NCI-H2029 treated with DMSO at 0.1 percent for 48 hours (cell line): ENCODE measurements at regions not wholly inside any gene's neighbourhood (a gene's known extent, or its start where the extent isn't known, plus 50 kb on each side); places are given as distances from the start of the nearest gene placed in this dataset.

Source experiments
- DNase-seq: peaks from one replicate; lab custom pipeline; 2025; lab: John Stamatoyannopoulos, UW

DNA sequence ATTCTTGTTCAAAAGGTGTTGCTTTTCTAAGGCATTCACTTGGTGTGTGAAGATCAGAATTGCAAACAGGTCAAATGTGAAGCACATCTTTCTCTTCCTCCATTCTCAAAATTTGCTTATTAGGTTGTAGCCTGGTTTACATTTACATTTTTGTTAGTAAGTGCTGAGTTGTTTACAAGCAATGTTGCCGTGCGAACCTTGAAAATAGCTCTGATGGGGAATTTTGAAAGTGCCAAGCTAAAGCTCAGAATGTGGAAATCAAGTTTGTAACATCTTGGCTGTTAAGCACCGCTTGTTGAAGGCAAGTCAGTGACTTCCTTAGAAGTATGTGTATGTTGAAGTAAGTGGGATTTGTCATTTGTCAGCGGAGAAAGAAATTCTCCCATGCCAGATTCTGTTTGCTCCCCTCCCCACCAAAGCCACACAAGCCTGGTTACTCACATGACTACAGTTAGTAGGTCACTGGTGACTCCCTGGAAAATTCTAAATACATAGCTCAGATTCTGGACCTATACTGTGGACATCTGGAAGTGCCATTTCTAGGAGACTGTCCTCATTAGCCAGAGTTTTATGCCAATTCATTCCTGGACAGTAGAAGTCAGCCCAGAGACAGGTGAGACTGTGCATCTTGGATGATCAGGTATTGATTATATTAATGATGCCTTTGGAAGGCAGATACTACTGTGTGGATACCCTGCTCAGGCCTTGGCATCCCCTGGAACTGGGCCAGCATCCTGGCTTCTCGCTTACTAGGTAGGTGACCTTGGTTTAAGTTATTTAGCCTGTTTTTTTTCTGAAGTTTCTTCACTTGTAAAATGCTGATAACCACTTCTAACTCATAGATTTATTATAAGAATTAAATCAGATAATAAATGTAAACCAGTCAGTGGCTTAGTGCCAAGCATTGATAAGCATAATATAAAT lies 390.6 kb upstream of the SEMA6D start:
- DNase-seq, result no peak

DNA sequence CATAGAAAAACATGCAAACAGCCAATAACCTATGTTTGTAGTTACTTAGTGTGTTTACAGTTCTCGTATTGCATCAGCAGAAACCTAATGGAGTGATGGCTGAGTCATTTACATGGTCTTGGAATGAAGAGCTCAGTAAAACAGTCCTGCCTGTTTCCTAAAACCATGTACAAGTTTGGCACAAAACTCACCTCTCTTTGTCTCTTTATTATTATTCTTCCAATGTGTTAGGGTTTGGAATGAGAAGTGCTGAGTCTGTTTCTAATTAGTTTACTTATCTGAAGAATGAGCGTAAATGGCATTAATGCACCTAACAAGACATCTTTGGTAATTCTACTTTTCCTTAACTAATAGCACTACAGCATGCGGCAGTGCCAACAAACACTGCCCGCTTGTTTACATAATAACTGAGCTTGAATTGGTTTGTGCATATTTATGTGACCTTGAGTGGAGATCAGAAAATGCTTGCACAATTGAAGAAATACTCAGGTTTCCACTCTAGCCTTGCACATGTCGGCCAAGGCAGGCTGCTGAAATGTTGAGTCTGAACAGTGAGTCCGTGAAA lies 385.4 kb upstream of the SEMA6D start:
- peak; percentile 36 for DNase-seq

DNA sequence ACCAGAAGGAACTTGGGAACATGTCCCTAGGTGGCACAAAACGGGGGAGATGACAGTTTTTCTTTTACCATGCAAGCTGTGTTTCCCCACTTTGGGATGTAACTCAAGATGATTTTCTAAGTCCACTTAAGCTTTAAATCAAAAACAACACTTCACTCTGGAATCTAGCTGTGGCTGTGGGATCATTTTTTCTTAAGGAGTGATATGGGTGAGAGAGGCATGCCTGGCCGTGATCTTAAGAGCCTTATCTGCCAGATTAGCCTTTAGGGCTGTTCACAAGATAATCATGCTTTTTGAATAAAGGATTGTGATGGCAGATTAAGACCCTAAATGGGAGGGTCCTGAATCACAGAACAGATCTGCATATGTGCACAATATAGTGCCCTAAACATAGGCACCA lies 384.8 kb upstream of the SEMA6D start:
- DNase-seq, result no peak

DNA sequence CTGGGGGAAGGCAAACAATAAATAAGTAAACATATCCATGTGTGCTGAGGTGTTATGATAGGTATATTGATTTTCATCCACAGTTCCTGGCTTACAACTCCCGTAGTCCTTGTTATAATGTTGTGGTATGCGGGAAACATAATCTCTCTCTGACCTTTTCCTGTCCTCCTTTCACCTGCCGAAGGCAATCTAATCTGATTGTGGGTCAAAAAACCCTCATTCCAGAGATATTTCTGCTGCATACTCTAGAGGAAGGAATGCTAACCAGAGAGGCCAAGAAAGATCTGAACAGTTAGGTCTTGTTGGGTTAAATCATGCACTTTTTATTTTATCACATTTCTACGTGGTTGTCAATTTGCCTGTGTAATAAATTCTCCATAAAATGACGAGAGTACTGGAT lies 383.6 kb upstream of the SEMA6D start:
- no peak for DNase-seq

DNA sequence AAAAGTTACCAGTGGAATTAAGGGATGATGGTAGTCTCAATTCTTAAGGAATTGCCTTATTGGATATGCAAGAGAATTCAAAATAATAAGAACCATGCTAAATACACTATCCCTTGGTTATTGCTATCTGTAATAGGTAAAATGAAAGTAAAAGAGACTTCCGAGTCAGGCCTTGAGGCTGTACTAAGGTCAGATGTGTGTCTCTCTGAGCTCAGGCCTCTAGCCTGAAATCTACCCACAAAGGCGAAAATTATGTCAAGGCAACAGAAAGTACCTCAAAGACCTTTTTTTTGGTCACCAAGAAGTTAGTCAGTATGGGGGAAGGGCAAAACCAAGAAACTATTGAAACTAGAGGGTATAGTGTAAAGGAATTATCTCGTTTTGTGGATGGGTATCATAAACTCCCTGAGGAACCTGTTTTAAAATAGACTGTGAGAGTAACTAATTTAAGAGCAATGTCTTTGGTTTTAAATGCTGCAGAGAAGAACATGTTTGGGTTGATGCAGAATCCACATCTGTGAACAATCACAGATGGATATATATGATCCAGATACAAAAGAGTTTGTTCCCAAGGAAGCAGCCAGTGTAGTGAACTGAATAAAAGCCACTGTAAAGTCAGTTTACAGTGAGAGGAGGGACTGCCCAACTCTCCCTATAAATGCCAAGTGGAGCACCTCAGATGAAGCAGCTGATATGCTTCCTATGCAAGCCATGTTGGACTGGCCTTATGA lies 382.3 kb upstream of the SEMA6D start:
- no peak for DNase-seq

DNA sequence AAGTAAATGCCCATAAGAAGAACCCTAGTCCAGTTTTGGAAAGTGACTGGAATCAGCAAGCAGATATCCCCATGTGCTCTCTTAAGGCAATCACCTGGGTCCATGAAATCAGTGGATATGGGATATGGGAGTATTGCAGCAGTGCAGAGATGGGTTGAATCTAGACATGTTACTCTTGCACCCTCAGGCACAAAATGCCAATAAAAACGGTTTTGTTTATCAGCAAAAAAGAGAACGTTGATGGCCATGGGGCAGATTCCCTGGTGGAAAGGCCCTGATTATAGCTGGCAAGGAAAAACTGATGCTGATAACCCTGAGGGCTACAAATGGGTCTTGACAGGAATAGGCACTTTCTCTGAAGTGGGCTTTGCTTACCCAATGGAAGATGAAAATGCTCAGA lies 380.2 kb upstream of the SEMA6D start:
- DNase-seq, result no peak

DNA sequence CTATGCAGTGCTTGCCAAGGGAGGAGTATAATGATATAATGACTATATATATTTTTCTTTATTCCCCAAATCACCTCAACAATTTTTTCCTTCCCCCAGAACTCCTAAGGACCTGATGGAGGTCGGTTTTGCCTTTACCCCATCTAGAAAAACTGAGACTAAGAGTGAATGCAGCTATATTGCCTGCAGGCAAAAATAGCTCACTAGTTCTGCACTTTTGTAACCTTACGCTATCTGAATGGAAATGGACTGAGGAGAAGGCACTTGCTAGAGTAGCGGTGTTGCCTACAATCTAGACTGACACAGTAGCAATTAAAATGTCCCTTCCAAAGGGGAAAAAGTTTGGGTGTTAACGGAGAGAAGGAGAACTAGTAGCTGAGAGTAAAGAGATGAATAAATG lies 379.5 kb upstream of the SEMA6D start:
- DNase-seq, result no peak

DNA sequence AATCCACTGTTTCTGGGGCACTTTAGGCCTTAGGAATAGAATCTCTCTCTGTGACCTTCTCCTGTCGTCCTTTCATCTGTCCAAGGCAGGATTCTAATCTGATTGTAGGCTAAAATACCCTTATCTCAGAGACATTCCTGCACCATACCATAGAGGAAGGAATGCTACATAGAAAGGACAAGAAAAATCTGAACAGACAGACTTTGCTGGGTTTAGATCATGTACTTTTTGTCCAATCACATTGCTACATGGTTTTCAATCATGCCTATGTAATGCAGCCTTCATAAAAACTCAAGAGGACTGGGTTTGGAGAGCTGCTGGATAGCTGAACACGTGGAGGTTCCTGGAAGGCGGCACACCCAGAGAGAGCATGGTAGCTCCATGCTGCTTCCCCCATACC lies 378.5 kb upstream of the SEMA6D start:
- no peak for DNase-seq

DNA sequence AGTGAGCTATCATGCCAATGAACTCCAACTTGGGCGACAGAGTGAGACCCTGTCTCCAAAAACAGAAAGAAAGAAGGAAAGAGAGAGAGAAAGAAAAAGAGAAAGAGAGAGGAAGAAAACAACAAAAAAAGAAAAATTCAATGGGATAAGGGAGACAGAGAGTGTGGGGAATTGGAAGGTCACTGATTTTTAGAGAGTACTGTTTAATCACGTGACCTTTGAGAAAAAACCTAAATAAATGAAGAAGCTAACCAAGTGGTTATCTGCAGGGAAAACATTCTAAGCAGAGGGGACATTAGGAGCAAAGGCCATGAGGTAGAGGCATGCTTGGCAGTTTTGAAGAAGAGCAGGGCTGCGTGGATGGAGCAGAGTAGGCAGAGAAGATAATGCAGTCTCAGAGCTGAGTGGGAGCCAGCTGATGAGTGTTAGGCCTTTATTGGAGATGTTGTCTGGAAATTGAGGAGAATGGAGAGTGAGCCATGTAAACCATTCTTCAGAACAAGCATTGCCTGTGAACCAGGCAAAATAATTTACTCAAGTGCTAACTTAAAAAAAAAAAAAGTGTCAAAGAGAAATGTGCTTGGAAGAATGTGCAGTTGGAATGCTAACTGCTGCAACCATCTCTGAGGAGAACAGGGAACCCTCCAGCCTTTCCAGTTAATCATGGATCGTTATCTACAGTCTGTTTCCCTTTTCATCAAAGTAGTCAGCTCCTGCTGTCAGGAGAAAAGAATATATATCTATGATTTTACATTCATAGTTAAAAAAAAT lies 377.3 kb upstream of the SEMA6D start:
- no peak for DNase-seq

DNA sequence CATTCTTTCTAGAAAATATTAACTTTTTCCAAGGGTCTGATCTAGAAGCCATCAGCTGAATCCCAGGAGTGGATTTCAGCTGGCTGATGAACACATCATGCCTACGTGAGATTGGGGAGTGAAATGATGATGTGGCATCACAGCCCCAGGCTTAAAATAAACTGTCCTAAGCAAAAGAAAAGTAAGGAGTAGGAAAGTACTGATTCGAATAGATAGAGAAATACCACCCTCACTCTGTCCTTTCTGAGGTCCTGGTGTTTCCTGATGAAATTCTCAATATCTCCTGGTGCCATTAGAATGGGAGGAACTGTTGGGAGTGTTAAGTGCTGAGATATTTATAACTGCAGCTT lies 376.8 kb upstream of the SEMA6D start:
- DNase-seq, result no peak

DNA sequence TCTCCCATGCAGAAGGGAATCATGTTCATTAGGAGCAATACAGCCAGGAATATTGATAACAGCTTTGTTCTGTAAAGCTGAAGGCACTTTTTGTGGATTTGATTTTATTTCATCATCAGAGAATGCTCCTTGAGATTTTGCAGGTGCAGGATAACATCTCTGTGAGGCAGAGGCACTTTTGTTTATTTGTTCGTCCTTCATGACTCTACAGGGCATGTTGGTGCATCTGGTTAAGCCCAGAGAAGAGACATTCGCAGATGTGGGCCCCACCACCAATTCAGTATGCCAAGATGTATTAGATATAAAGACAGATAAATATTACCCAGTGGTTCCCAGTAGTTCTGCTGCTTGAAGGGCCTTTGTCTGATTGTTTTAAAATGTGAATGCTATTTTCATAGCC lies 368.1 kb upstream of the SEMA6D start:
- no peak for DNase-seq

DNA sequence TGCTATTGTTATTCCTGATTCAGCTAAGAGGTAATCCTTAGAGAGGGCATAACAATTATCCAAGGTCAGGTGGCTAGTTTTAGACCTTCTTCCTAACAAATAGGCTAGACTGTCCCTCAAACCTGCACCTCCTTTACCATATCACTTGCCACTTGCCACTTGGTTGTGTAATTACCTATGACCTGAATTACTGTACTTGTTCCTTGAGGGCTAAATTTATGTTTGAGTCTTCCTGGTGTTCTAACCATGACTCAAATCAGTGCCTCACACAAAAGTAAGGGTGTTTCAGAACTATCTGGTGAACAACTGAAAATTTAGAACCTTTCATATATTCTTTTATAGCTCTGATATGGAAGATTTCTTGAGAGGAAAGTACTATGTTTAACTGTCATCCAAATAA lies 365.8 kb upstream of the SEMA6D start:
- no peak for DNase-seq

DNA sequence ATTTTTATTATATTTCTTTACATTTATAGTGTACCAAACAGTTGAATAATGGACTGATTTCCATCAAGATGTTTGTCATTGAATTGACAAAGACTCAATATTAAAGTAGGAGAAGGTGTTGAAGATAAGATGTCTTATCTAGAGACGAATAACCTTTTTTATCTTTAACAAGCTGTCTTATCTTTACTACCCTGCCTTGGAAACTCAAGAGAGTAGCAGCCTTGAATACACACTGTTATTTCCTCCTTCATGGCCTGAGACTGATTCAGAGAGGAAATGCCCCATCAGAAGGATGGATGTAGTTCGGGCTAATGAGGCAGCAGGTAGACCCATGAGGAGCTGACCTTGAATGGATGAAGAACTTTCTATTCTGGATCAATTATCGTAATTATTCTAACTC lies 365.1 kb upstream of the SEMA6D start:
- no peak for DNase-seq

DNA sequence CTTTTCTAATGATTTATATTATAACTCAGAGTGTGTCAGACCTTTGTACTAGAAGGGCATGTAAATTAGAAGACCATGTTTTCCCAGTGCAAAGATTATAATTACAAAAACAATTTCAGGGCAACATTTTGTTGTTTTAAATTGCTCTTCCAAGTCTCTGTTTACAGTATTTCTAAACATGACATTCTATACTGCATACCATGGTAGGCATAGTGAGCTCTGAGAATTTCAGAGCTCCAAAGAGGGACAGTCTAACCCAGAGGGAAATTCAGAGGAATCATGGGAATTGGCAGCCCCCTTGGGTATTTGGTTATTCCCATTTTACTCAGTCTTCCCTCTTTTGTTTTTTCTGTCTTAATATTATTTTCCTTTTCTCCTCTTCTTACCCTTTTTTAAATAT lies 361.5 kb upstream of the SEMA6D start:
- DNase-seq, result no peak

DNA sequence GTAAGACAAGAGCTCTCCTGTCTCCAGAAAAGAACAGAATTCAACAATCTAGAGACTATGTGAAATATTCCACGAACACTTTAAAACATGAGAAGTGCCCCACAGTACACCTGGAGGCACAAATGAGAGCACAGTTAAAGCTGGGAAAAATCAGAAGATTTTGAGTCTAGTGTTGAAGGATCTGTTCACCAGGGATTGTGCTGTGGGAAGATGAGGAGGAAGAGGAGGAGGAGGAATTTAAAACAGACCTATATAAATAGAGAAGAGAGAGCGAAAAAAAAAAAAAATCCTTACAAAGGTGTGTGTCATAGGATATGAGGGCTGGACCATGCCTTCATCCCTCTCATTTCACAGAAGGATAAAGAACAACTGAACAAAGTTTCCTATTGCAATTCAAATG lies 361.0 kb upstream of the SEMA6D start:
- DNase-seq, result no peak

DNA sequence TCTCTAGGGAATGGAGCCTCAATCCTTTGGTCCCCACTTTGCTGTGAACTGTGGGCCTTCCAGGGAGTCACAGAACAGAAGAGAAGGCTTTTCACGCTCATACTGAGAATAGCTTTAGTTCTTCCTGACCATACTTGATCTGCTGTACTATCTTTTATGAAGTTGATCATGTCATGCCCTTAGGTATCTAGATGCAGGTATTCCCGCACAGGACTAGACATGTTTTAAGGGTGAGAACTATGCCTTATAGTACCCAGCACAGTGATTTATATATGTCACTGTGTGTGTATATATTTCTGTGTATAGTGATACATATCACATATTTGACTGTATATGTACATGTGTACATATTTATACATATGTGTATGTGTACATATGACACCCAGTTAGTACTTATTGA lies 358.4 kb upstream of the SEMA6D start:
- DNase-seq, result no peak

DNA sequence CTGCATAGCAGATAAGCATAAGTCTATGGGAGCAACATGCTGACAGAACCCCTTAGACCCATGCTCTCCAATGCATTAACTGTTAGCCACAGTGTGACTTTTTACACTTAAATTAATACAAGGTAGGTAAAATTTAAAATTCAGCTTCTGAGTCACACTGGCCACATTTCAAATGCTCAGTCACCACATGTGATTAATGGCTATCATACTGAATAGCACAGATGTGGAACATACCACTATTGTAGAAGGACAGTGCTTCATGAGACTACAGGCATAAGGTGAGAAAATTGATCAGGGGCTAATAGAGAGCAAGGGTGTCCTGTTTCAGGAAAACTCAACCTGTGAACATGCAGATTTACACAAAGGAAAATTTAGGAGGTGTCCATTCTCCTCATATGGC lies 357.0 kb upstream of the SEMA6D start:
- DNase-seq, result no peak

DNA sequence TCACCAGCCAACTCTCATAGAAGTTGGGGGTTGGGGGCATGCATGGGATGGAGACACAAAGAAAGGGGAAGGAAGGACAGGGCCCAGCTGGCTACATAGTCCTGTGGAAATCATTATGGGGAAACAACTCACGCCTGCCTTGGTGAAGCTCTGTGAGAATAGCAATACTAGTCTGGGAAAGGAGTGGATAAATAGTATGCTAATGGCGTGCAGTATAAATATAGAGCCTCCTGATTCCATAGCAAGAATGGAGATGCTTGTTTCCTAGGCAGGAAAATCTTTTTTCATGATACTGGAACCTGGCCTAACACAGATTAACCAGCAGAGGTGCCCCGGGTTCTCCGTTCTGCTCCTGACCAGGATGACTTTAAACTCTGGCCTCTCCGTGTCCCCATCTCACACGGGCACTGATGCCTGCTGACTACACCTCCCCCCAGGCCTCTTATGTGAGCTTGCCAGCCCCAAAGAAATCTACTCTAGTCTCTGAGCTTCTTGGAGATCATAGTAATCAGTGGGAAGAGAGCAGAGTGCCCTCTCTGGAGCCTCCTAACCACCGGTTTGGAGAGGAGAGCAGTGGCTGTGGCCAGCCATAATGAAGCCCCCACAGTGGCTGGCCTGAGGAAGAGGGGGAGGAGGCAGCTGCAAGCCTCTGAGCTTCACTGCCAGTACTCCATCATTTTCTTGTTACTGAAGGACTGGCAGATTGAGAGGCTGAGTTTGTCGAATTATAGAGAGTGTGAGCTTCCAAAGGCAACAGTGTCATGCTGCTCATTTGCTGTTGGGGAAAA lies 355.0 kb upstream of the SEMA6D start:
- DNase-seq, result no peak

DNA sequence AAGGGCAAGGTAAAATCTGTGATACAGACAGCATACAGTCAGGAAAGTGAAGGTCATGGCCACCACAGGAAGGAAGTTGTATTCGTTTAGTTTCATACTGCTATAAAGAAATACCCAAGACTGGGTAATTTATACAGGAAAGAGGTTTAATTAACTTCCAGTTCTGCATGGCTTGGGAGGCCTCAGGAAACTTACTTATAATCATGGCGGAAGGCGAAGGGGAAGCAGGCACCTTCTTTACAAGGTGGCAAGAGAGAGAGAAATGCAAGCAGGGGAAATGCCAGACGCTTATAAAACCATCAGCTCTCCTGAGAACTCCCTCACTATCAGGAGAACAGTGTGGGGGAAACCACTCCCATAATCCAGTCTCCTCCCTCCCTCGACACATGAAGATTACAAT lies 353.7 kb upstream of the SEMA6D start:
- no peak for DNase-seq

DNA sequence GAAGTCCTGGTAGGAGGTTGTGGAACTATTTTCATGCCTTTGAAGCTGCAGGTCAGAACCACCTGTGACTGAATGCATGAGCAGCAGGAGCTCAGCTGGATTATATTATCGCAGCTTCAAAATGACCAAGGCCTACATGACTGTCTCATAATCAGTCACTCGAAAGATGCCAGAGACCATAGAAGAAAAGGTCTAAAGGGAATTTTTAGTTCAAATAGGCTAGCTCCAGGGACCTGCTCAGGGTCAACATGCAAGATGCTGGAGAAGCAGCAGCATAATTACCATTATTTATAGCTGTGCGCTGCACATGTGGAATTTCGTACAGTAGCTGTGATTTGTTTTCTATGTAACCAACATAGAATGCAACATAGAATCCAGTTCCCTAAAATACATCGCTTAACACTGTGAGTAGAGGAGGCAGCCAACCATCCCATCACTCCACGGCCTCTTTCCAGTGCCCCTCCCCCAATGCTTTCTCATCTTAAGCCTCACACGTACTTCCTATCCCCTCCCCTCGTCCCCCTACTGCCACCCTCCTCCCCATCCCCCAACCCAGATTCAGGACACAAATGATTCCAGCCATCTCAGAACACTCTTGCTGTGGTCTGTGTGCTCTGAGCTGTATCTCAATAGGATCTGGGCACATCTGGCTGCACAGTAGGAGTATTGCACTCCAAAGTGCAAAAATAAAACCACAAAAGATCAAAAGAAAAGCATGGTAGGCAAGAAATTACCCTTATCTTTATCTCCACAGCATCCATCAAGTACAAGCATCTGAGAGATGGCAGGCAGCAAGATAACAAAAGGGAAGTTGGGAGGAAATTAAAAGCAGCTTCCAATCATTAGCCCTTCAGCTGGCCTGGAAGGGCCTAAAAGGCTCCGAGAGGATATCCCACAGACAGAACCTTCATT lies 352.8 kb upstream of the SEMA6D start:
- no peak for DNase-seq

DNA sequence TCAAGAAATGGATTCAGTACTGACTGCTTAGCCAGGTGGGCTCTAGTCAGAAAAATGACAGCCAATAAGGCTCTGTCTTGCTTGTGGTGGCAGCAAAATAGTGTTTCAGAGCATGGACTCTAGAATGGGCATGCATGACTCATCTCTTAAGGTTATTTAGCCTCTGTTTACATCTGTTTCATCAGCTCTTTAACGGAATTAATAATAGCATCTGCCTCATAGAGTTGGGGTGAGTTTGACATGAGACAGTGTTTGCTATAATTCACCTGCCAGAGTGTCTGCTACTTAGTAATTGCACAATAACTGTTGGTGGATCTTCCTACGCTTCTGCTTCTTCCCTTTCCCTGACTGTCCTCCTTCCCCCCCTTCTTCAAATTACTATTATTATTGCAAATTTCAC lies 350.4 kb upstream of the SEMA6D start:
- no peak for DNase-seq
